Fibroblast of the aortic adventitia (primary cell): ENCODE measurements at regions not wholly inside any gene's neighbourhood (a gene's known extent, or its start where the extent isn't known, plus 50 kb on each side); places are given as distances from the start of the nearest gene placed in this dataset.
"Not testable (repeated sequence)": the region's sequence is repeated elsewhere in the genome, so short reads cannot be mapped to it uniquely, and the experiment has no call there.

Source experiments
- DNase-seq: peaks from one replicate; pipeline ENCODE4 v3.0.0-alpha.2; 2010; ENCODE audit warnings: low read depth
- H3K4me3 ChIP-seq: 2 replicates; pipeline ENCODE4 v1.5.1; 2011; ENCODE audit warnings: low read depth, mild to moderate bottlenecking, control low read depth, low read length, moderate library complexity
- CTCF ChIP-seq: IDR thresholded peaks from 2 replicates; pipeline ENCODE4 v1.5.1; 2011; ENCODE audit warnings: mild to moderate bottlenecking, low read length, control low read depth, inconsistent platforms; ENCODE audit not compliant: insufficient read depth

GRCh38 chr6:18543051-18543450 lies 155.9 kb downstream of the RNF144B start:
- no peak overlapping the region for H3K4me3 ChIP-seq
- DNase-seq, result no peak
- no peak for TF ChIP-seq CTCF

- not testable (repeated sequence) for H3K4me3 ChIP-seq, DNase-seq
These were observed 158.0 kb downstream of the RNF144B start for GRCh38 chr6:18545142-18545541.

GRCh38 chr6:18545726-18546125 lies 158.6 kb downstream of the RNF144B start:
- H3K4me3 ChIP-seq, result no peak overlapping the region
- DNase-seq, result peak; percentile 47
- no peak for TF ChIP-seq CTCF

- no peak overlapping the region for H3K4me3 ChIP-seq
- DNase-seq, result no peak
- no peak for TF ChIP-seq CTCF
These were observed 163.0 kb downstream of the RNF144B start for GRCh38 chr6:18550119-18550518.

- TF ChIP-seq CTCF, result no peak
- DNase-seq, result peak; percentile 77
- no peak overlapping the region for H3K4me3 ChIP-seq
These were observed 164.1 kb downstream of the RNF144B start for GRCh38 chr6:18551228-18551627.

GRCh38 chr6:18555750-18556149 lies 168.6 kb downstream of the RNF144B start:
- TF ChIP-seq CTCF, result no peak
- DNase-seq, result no peak
- no peak overlapping the region for H3K4me3 ChIP-seq

GRCh38 chr6:18561037-18561750 lies 174.0 kb downstream of the RNF144B start:
- peak; percentile 74 for DNase-seq

More at GRCh38 chr6:18561037-18561750, 174.0 kb downstream of the RNF144B start:
- TF ChIP-seq CTCF, result no peak
- no peak overlapping the region for H3K4me3 ChIP-seq
